ENCODE measurements at regions not wholly inside any gene's neighbourhood (a gene's known extent, or its start where the extent isn't known, plus 50 kb on each side); places are given as distances from the start of the nearest gene placed in this dataset.
"Not testable (repeated sequence)": the region's sequence is repeated elsewhere in the genome, so short reads cannot be mapped to it uniquely, and the experiment has no call there.

GRCh38 chr1:245102149-245102548, 52.6 kb upstream of the KIF26B start:
- not testable (repeated sequence) for H3K4me3 Mint-ChIP-seq; H3K9me3 Mint-ChIP-seq; H3K27me3 Mint-ChIP-seq (ENCODE audit: low read depth); H3K4me1 Mint-ChIP-seq; H3K27ac Mint-ChIP-seq
- peaks cover 12% of the 10 kb centered on the region for H3K36me3 Mint-ChIP-seq (ENCODE audit: low read depth)

DNA sequence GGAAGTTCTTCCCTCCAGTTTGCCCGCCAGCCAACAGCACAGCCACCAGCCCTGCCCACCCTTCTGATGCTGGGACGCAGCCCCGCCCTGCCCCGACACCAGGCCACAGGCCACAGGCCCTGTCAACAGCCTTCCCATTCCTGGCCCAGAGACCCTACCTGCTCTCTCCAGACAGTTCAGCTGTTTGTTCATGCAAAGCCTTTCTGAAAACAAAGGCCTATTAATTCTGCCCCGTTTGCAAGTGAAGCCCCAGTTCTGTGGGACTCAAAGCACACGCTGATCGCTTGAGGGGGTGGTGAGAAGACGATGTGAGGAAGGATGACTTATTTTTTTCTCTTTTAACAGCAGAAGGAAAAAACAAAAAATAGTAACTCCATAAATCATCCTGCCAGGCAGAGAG, 55.4 kb upstream of the KIF26B start:
- H3K36me3 Mint-ChIP-seq (ENCODE audit: low read depth) = peaks cover 5% of the 10 kb centered on the region
- peaks cover 6% of the 10 kb centered on the region for H3K9me3 Mint-ChIP-seq
- H3K4me1 Mint-ChIP-seq = no peaks in the 10 kb centered on the region
- TF ChIP-seq, protein P1, sequence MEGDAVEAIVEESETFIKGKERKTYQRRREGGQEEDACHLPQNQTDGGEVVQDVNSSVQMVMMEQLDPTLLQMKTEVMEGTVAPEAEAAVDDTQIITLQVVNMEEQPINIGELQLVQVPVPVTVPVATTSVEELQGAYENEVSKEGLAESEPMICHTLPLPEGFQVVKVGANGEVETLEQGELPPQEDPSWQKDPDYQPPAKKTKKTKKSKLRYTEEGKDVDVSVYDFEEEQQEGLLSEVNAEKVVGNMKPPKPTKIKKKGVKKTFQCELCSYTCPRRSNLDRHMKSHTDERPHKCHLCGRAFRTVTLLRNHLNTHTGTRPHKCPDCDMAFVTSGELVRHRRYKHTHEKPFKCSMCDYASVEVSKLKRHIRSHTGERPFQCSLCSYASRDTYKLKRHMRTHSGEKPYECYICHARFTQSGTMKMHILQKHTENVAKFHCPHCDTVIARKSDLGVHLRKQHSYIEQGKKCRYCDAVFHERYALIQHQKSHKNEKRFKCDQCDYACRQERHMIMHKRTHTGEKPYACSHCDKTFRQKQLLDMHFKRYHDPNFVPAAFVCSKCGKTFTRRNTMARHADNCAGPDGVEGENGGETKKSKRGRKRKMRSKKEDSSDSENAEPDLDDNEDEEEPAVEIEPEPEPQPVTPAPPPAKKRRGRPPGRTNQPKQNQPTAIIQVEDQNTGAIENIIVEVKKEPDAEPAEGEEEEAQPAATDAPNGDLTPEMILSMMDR (IDR thresholded peaks at IDR 0.05; ENCODE audit: unreplicated experiment in 3 of 3) = no peak
- H3K27ac Mint-ChIP-seq = no peak overlapping the region
- H3K27me3 Mint-ChIP-seq (ENCODE audit: low read depth) = no peaks in the 10 kb centered on the region
- H3K4me3 Mint-ChIP-seq = no peak overlapping the region

- TF ChIP-seq, protein P1 (IDR thresholded peaks at IDR 0.05; ENCODE audit: unreplicated experiment in 3 of 3) = no peak
- H3K27ac Mint-ChIP-seq = no peak overlapping the region
- H3K9me3 Mint-ChIP-seq = peaks cover 6% of the 10 kb centered on the region
- H3K36me3 Mint-ChIP-seq (ENCODE audit: low read depth) = peaks cover 4% of the 10 kb centered on the region
- H3K4me1 Mint-ChIP-seq = no peaks in the 10 kb centered on the region
- no peak overlapping the region for H3K4me3 Mint-ChIP-seq
- no peaks in the 10 kb centered on the region for H3K27me3 Mint-ChIP-seq (ENCODE audit: low read depth)
Observed at GRCh38 chr1:245098924-245099323, 55.9 kb upstream of the KIF26B start.

- H3K27me3 Mint-ChIP-seq (ENCODE audit: low read depth) = no peaks in the 10 kb centered on the region
- no peaks in the 10 kb centered on the region for H3K36me3 Mint-ChIP-seq (ENCODE audit: low read depth)
- peaks cover 4% of the 10 kb centered on the region for H3K9me3 Mint-ChIP-seq
- TF ChIP-seq, protein P1 (IDR thresholded peaks at IDR 0.05; ENCODE audit: unreplicated experiment in 3 of 3) = no peak
- H3K27ac Mint-ChIP-seq = no peak overlapping the region
- H3K4me3 Mint-ChIP-seq = no peak overlapping the region
- H3K4me1 Mint-ChIP-seq = no peaks in the 10 kb centered on the region
Observed at GRCh38 chr1:245096311-245097066, 58.3 kb upstream of the KIF26B start.

GRCh38 chr1:245095903-245096302, 58.9 kb upstream of the KIF26B start:
- no peaks in the 10 kb centered on the region for H3K36me3 Mint-ChIP-seq (ENCODE audit: low read depth)
- H3K27me3 Mint-ChIP-seq (ENCODE audit: low read depth) = no peaks in the 10 kb centered on the region
- TF ChIP-seq, protein P1 (IDR thresholded peaks at IDR 0.05; ENCODE audit: unreplicated experiment in 3 of 3) = no peak
- H3K4me1 Mint-ChIP-seq = no peaks in the 10 kb centered on the region
- H3K9me3 Mint-ChIP-seq = peaks cover 4% of the 10 kb centered on the region
- no peak overlapping the region for H3K27ac Mint-ChIP-seq
- H3K4me3 Mint-ChIP-seq = no peak overlapping the region

GRCh38 chr1:245094954-245095353, 59.8 kb upstream of the KIF26B start:
- H3K36me3 Mint-ChIP-seq (ENCODE audit: low read depth) = no peaks in the 10 kb centered on the region
- peaks cover 4% of the 10 kb centered on the region for H3K9me3 Mint-ChIP-seq
- no peak overlapping the region for H3K27ac Mint-ChIP-seq
- no peaks in the 10 kb centered on the region for H3K4me1 Mint-ChIP-seq
- no peaks in the 10 kb centered on the region for H3K27me3 Mint-ChIP-seq (ENCODE audit: low read depth)
- TF ChIP-seq, protein P1 (IDR thresholded peaks at IDR 0.05; ENCODE audit: unreplicated experiment in 3 of 3) = no peak
- H3K4me3 Mint-ChIP-seq = no peak overlapping the region

All from nephron (organoid).